GM18502 (cell line): ENCODE measurements at regions not wholly inside any gene's neighbourhood (a gene's known extent, or its start where the extent isn't known, plus 50 kb on each side); places are given as distances from the start of the nearest gene placed in this dataset.
A peak's percentile ranks its signal among the peaks of the same experiment; 100 is the strongest.

Experiments
- ATAC-seq: cut with Tn5 transposase; IDR thresholded peaks from one replicate; pipeline ENCODE4 v1.9.1; 2021; ENCODE audit warnings: mild to moderate bottlenecking; ENCODE audit not compliant: unreplicated experiment, poor library complexity

- no peak for ATAC-seq
These were observed 644.5 kb upstream of the GRM7 start for GRCh38 chr3:6216135-6217026.

DNA sequence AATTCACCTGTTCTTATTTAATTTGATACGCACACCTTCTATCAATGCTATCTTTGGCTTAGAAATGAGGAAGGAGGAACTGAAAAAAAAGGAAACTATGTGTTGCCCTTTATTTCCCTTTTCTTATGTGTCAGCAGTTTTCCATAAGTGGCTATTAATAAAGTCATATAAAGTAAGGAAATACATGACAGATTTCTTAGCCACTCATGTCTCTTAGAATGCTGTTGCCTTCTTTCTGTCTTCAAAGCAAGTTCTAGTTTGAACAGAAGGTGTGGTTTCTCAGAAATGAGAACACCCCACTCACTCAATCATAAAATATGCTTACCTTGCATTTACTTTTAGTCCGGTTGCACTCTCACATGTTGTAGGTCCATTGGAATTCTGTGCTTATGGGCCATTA, 640.5 kb upstream of the GRM7 start:
- no peak for ATAC-seq

GRCh38 chr3:6222069-6222468, 638.8 kb upstream of the GRM7 start:
- ATAC-seq = no peak

DNA sequence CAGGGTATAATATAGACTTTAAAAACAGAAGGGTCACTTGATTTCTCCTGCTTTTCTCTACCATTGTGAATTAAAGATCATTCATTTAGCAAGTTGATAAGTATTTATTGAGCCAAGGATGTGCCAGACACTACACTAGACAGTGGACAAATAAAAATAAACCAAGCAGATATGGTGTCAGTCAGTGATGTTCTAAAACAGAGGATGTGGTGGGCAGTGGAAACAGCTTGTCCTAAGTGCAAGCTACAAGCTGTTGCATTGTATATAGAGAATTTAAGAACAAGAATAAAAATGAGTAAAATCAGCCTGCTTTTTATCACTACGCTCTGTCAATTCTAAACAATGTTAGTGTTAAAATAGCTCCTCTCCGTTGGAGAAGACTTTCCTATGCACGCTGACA, 637.3 kb upstream of the GRM7 start:
- no peak for ATAC-seq

- peak; percentile 41 for ATAC-seq
These were observed 631.8 kb upstream of the GRM7 start for GRCh38 chr3:6228958-6229683.

- peak; percentile 70 for ATAC-seq
These were observed 631.0 kb upstream of the GRM7 start for GRCh38 chr3:6229778-6230410.

DNA sequence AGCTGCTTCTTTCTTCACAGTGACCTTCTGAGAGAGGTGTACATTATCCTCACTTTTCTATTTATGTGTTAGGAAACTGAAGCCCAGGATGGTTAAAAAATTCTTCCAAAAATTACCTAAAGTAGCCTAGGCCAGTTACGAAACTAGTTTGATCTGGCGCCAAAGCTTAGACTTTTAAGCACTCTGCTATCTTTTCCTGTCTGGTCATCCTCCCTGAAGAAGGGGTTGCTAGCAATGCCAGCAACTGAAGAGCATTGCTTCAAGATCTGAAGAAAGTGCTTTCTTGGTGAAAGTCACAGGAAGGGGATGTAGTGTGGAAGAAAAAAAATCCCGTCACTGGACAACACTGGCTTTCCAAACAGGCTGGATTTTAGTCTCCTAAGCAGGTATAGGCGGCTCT, 618.8 kb upstream of the GRM7 start:
- no peak for ATAC-seq

DNA sequence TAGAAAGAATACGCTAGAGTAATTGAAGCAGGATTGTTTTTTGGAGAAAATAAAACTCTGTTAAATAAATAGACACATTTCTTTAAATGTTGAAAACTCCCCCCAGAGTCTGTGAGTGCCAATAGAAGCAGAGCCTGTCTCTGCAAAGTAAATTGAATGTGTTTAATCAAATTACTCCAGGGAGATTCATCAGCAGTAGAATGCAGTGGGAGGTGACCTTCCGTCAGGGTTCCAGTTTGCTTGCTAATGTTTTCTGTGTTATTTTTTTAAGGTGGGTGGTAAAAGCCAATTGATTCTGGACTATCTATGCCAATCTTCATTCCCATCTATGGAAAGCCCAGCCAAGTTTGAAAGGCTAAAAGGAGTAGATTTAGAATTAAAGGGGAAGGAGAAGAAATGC, 612.4 kb upstream of the GRM7 start:
- no peak for ATAC-seq

- ATAC-seq = peak; percentile 71
These were observed 611.2 kb upstream of the GRM7 start for GRCh38 chr3:6249679-6250078.

DNA sequence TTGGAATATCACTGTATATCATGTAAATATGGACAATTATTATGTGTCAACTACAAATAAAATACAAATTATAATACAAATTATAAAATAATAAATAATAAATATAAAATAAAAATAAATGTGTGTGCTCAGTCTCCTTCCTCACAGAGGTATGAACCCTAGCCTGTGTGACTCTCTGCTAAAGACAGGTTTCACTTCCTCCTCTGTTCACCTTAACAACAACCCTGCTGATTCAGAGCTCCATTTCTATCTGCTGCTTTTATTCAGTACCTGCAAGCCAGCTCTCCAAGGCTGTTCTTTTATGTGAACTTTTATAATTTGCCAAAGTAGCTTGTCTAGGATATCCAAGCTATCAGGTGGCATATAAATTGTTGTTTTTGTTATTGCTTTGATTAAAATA, 610.7 kb upstream of the GRM7 start:
- peak; percentile 98 for ATAC-seq

- no peak for ATAC-seq
These were observed 609.1 kb upstream of the GRM7 start for GRCh38 chr3:6251612-6252400.

GRCh38 chr3:6254490-6254889, 606.4 kb upstream of the GRM7 start:
- no peak for ATAC-seq

- ATAC-seq = no peak
These were observed 605.7 kb upstream of the GRM7 start for GRCh38 chr3:6255229-6255628.

DNA sequence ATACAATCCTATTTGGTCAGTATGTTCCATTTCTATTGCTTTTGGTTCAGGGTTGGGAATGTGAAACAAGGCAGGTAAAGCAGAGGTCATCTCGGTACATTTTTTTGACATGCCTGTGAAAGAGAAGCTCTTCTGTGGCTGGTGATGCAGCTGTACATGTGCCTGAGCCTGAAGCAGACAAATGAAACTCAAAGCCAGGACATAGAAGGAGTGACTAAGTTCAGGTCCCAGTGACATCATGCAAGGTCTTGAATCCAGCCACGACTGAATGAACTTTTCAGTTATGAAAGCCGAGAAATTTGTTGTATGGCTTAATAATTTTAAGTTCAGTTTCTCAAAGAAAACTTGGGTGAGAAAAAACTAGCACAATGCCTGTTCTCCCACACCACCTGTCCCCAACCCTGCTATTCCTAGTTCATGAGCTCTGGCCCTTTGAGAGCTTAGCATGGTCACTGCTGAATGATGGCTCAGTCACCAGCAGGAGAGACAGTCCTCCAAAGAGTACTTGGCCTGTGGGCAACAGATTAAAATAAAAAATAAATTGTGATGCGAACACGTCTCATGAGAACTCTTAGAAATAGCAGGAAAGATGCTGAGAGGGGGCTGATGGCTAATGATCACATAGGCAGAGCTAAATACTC, 600.2 kb upstream of the GRM7 start:
- peak; percentile 70 for ATAC-seq

DNA sequence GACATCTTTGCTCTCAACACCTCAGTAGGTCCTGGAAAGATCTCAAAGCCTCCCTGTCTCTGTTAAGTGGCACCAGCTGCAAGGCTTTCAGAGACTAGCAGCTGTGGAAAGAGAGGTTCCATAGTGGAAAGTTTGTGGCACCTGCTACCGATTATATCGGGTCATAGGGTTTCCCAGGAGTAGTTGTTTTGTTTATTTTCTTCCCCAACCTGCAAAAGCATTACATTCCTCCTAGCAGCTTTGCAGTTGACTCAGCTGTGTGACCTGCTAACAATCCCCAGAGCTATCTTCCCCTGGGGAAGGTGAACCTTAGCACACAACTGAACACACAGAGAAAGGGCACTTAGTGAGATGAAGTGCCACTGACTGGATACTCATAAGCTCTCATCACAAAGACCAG, 598.9 kb upstream of the GRM7 start:
- ATAC-seq = no peak

GRCh38 chr3:6264036-6264435, 596.9 kb upstream of the GRM7 start:
- no peak for ATAC-seq

DNA sequence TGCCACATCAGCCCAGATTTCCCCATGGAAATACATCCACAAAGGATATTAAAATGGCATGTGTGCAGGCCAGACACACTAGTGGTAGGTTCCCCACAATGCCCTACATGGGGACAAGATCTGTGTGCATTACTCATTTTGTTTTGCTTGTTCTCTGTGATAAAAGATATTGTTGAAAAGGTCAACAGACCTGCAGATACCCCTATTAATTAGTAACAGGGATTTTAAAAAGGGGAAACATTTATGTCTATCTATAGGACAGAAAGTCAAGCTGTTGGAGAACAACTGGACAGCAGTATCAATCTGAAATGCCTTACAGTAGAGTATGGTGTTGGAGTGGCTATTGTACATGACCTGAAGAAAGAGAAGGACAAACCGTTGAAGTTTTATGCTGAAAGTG, 596.0 kb upstream of the GRM7 start:
- no peak for ATAC-seq

- ATAC-seq = no peak
These were observed 594.8 kb upstream of the GRM7 start for GRCh38 chr3:6266135-6266534.

- ATAC-seq = no peak
These were observed 587.0 kb upstream of the GRM7 start for GRCh38 chr3:6273878-6274277.

- no peak for ATAC-seq
These were observed 579.3 kb upstream of the GRM7 start for GRCh38 chr3:6281662-6282061.
